GM12891 (cell line): ENCODE measurements at regions not wholly inside any gene's neighbourhood (a gene's known extent, or its start where the extent isn't known, plus 50 kb on each side); places are given as distances from the start of the nearest gene placed in this dataset.
A peak's percentile ranks its signal among the peaks of the same experiment; 100 is the strongest.
"Not testable (repeated sequence)": the region's sequence is repeated elsewhere in the genome, so short reads cannot be mapped to it uniquely, and the experiment has no call there.

Experiments used
- DNase-seq: peaks from one replicate; pipeline ENCODE4 v3.0.0; 2011; ENCODE audit warnings: low spot score; ENCODE audit not compliant: insufficient read length
- FAIRE-seq: peaks from 2 replicates; lab custom pipeline; 2011; peaks lifted over from hg19 to GRCh38; lab: Jason Lieb, UNC
- PAX5 ChIP-seq: IDR thresholded peaks from 2 replicates; pipeline ENCODE4 v1.6.1; 2011; ENCODE audit warnings: low read length, moderate library complexity, mild to moderate bottlenecking; ENCODE audit not compliant: insufficient read depth, severe bottlenecking
- POLR2A ChIP-seq: IDR thresholded peaks from 2 replicates; pipeline ENCODE4 v1.6.1; 2011; ENCODE audit warnings: low read depth, low read length, control low read depth
- POLR2AphosphoS5 ChIP-seq: IDR thresholded peaks from 2 replicates; pipeline ENCODE4 v1.6.1; 2011; ENCODE audit warnings: low read depth, low read length, control low read depth
- POU2F2 ChIP-seq: IDR thresholded peaks from 2 replicates; pipeline ENCODE4 v1.6.1; 2011; ENCODE audit warnings: low read depth, mild to moderate bottlenecking, control low read depth, low read length, moderate library complexity
- SPI1 ChIP-seq: IDR thresholded peaks from 2 replicates; pipeline ENCODE4 v1.6.1; 2011; ENCODE audit warnings: low read depth, low read length, control low read depth
- TAF1 ChIP-seq: IDR thresholded peaks from 2 replicates; pipeline ENCODE4 v1.6.1; 2011; ENCODE audit warnings: low read depth, low read length, control low read depth

DNA sequence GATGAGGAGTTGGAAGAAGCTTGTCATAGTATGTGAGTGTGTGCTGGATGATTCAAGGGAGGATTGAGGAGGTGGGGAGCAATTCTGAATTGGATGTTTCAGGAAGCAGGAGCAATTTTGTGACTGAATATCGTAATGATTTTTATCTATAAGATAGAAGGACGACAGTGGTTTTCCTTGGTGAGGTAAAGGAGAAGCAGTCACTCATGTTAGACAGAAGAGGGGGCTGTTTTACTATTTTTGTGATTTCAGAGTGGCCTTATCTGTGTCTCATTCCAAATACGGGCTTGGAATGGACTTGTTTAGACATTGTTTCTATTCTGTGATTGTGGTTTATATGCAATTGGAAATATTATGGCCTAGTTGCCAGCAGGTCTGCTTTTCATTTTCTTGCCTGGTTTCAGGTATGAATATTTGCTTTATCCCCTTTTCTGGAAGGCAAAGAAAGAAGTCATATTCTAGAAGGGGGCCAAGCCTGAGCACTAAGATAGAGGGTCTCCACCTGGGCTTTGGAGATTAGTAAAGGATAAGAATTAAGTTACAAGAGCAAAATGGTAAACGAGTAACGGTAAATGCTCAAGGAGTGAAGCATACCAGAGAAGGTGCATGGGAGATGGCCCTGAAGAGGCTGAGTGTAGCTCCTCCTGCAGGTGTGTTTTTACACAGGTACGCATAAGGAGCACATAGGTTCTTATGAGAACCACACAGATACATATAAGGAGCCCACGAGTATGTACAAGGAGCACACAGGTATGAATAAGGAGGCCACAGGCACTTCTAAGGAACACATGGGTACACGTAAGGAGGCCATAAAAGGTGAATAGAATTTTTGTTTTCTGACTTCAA is 124.6 kb upstream of the KCNAB1 start:
- no peak for TF ChIP-seq TAF1
- no peak for TF ChIP-seq POLR2AphosphoS5
- no peak for TF ChIP-seq SPI1
- no peak for TF ChIP-seq POU2F2
- TF ChIP-seq PAX5: no peak
- no peak for TF ChIP-seq POLR2A
- FAIRE-seq (no peak), DNase-seq (no peak)

DNA sequence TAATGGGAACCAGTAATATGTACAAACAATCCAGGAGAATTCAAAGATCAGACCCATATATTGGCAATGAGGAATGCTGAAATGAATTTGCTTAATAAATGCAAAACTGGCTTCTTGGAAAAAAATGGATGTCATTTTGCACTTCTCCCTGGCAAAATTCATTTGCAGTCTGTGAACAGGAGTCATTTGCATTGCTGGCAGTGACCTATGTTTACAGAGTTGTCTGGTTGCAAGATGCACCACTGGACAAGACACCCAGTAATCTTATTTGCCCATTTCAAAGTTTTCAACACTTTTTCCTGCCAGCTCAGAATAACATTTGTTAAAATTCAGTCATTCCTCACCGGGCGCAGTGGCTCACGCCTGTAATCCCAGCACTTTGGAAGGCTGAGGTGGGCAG is 123.5 kb upstream of the KCNAB1 start:
- DNase-seq (no peak), FAIRE-seq (no peak)
- no peak for TF ChIP-seq SPI1

DNA sequence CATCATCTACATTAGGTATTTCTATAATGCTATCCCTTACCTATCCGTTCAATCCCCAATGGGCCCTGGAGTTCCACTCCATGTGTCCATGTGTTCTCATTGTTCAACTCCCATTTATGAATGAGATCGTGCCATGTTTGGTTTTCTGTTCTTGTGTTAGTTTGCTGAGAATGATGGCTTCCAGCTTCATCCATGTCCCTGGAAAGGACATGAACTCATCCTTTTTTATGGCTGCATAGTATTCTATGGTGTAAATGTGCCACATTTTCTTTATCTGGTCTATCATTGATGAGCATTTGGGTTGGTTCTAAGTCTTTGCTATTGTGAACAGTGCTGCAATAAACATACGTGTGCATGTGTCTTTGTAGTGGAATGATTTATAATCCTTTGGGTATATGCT is 122.2 kb upstream of the KCNAB1 start:
- not testable (repeated sequence) for DNase-seq, FAIRE-seq

DNA sequence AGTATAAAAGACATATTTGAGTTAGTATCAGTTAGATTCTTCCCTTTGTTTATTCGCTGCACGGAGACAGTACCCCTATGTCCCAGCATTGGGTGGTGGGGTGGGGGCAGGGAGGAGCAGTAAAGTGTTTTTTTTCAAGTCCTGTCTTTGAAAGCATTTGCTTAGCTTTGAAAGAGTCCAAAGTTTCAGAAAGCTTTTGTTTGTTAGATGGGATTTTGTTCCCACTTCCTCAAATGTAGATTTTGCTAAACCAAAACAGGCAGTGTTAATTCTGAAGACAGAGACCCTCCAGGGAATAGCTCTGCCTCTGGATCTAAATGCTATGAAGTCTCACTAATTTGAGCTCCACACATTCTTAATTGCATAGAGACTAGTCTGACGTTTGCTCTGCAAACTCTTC is 114.6 kb upstream of the KCNAB1 start:
- FAIRE-seq (no peak), DNase-seq (no peak)
- no peak for TF ChIP-seq POLR2A
- TF ChIP-seq SPI1: 0 out of 2 replicates have a peak, but pooled peaks have one; percentile 8

DNA sequence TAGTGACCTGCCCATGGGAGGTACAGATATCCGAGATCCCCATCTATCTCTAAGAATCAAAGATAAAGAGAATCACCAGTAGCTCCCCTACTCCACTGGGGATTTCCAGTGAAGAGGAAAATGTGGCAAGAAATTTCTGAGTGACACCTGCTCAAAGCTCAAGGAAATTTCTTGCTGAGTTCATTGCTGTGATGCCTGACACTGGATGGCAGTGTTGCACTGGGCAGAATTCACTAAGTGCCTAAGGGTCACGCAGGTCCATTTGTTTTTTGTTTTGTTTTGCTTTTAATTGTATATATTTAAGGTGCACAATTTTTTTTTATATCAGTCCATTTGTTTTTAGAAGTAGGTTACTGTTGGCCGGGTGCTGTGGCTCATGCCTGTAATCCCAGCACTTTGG is 109.5 kb upstream of the KCNAB1 start:
- no peak for FAIRE-seq
- no peak for DNase-seq
- TF ChIP-seq POU2F2 (no peak), POLR2AphosphoS5 (no peak), TAF1 (no peak), PAX5 (no peak), POLR2A (no peak), SPI1 (no peak)

DNA sequence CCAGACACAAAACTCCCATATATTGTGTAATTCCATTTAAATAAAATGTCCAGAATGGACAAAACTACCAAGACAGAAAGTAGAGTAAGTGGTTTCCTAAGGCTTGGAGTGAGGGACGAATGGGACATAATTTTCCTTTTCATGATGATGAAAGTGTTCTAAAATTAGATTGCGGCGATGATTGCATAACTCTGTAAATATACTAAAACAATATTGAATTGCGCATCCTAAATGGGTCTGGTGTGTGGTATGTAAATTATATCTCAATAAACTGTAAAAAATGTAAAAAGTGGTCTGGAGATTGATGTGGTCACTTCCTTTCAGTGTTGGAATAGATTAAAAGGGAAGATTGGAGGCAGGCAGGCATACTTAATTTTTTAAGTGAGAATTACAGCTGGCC is 105.9 kb upstream of the KCNAB1 start:
- no peak for DNase-seq
- no peak for FAIRE-seq
- TF ChIP-seq TAF1 (no peak), POLR2AphosphoS5 (no peak), SPI1 (no peak), PAX5 (no peak), POU2F2 (no peak), POLR2A (no peak)

DNA sequence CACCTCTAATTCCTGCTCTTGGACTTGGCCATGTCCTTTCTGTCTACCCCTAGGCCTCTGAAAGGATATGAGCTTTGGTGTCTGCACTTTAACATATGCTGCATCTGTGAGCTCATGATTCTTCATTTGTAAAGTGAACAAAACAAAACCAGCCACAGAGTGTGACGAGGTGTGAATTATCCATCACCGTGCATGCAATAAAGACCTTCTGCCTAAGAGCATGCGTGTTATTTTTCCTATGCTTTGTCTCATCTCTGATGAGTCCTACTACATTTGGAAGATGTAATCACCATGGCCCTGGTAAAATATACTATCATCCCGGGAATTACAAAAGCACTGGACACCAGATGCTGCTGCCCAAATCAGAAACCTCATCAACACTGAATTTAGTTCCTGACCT is 103.5 kb upstream of the KCNAB1 start:
- DNase-seq (no peak), FAIRE-seq (no peak)
- no peak for TF ChIP-seq SPI1
- TF ChIP-seq PAX5: no peak
- TF ChIP-seq POLR2AphosphoS5: no peak

DNA sequence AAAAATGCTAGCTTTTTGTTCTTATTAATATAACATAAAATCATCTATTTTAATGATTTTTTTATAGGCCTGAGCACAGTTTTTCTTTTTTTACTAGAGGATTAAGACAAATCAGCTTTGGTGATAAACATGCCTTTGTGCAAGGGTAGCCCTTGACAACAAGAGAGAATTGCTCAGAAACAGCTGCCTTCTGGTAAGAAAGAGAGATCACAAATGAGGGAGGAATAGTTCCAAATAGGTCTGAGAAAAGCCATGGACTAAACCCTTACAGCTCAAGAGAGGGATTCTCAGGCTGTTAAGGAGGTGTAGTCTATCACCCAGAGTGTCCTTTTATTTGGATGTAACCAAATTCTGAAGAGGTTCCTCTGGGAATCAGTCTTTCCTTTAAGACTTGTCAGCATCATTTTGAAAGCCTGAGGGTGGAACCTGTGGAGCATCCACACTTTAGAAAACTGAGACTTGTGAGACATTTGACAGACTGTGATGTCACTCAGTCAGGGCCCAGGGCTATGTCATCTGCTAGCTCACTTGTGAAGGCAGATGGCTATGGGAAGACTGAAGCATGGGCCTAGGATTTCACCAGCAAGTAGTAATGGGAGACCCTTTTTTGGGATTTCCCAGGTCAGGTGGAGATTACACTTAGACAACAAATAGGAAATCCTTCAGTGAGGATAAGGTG is 102.9 kb upstream of the KCNAB1 start:
- no peak for DNase-seq
- TF ChIP-seq POU2F2: no peak
- no peak for FAIRE-seq

DNA sequence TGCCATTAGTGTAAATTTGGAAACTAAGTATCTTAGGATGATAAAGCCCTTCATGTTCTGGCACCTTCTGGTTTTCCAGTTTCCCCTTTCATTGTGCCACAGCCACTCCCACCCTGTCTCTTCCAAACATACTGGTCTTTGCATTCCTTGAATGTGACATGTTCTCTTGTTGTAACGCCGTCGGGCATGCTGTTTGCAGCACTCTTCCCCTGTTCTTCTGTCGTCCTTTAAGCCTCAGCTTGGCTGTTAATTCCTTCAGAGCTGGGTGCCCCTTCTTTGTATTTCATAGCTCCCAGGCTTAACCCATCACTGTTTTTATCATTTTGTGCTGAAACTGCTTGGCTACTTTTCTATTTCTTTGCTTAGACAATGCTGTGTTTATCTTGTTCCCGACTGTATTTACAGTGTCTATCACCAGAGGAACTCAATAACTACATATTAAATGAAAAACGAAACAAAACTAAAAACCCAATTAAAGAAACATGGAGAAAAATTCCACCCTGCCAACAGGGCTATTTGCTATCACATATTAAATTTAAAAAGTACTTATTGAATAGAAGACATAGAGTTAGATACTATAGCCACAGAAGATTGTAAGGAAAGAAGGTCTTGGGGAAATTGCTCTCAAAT is 95.4 kb upstream of the KCNAB1 start:
- DNase-seq (no peak), FAIRE-seq (no peak)
- TF ChIP-seq SPI1 (no peak), POLR2A (no peak), POU2F2 (no peak), TAF1 (no peak), PAX5 (no peak), POLR2AphosphoS5 (no peak)

DNA sequence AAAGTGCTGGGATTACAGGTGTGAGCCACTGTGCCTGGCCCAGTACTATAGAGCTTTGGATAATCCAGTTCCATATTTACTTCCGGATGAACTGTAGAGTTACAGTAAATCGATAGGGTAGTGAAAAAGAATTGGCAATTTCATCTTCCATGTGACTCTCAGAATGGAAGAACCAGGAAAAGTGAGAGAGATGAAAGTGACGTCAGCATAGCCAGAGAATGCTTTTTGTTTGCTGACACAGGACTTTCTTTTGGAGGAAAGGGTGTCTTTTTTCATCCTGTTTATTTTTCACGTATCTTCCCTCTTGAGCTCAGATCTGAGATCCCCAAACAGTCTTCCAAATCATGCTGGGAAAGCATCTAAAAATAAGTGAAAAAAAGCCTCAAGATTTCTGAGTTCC is 91.2 kb upstream of the KCNAB1 start:
- DNase-seq (no peak), FAIRE-seq (no peak)
- TF ChIP-seq POU2F2 (no peak), TAF1 (no peak), SPI1 (no peak), POLR2A (no peak), POLR2AphosphoS5 (no peak), PAX5 (no peak)

DNA sequence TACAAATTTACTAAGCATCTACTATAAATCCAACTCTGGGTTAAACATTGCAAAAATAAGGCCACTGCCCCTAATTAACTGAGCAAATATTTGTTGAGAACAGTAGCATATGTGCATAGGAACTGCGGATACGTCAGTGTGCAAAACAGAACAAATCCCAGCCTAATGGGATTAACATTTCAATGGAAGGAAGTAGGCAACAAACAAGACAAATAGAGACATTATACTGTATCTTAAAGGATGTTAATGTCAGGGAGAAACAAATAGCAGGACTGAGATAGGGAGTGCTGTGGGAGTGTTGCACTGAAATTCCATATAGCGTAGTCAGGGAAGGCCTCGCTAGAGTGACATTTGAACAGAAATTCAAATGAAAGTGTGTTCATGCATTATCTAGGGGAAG is 89.7 kb upstream of the KCNAB1 start:
- FAIRE-seq (no peak), DNase-seq (no peak)
- no peak for TF ChIP-seq SPI1
- TF ChIP-seq POLR2AphosphoS5: no peak
- TF ChIP-seq PAX5: no peak
- TF ChIP-seq POU2F2: no peak
- TF ChIP-seq TAF1: no peak
